Right renal cortex interstitium (tissue), 3 donors: ENCODE measurements at regions not wholly inside any gene's neighbourhood (a gene's known extent, or its start where the extent isn't known, plus 50 kb on each side); places are given as distances from the start of the nearest gene placed in this dataset.
A peak's percentile ranks its signal among the peaks of the same experiment; 100 is the strongest.

Experiments used
- DNase-seq, 3 donors: peaks; one replicate each; pipeline ENCODE4 v3.0.0-alpha.2; 2013; ENCODE audit warnings: low read depth in 3 of 3, low spot score in 2 of 3

DNA sequence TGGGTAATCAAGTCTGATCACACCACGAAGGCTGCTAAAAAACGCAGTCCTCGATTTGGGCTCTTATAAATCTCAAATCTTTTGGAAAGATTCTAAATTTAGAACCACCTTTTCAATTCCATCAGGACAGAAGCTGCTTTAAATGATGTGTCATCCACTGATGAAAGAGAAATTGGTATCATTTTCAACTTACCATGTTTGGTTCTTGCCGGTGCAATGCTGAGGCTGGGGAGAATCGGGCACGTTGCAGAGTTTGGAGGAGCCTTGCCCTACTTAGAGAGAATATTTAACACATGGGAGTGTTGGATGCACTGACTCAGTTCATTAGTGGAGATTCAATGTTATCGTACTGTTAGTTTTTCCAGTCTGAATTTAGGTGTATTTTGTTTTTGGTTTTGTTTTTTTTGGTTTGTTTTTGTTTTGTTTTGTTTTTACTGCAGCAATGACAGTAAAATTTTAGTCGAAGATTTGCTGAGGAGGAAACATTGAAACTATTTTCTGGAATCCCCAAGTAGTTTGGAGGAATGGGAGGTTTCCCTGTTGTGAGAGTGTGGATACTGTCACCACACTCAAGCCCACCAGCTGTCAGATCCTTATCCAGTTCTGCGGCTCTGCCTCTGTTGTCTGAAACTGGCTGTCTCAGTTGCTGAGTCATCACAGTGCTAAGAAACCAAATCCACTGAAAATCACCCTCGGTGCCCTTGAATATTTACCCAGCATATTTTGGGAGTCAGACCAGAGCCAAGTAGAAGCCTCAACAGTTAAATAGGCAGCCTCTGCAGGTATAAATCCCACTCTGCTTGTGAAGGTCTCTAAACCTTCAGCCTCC, 497.0 kb downstream of the BTBD3 start:
- DNase-seq = peak in 1 of 3 donors; percentile 13

DNA sequence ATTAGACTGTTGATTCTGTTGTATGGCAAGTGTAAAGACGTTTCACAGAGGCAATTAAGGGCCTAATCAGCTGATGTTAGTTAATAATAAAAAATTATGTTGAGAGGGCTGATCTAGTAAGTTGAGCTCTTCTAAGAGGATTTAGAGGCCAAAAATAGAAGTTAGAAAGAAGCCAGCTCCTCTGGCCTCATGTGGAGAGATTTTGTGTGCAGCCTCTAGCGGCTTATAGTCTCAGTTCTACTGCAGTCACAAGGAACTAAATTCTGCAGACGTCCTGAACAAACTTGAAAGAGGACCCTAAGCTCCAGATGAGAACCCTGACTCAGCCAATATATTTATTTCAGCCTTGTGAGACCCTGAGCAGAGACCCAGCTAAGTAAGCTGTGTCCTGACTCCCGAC, 498.6 kb downstream of the BTBD3 start:
- DNase-seq = no peak

DNA sequence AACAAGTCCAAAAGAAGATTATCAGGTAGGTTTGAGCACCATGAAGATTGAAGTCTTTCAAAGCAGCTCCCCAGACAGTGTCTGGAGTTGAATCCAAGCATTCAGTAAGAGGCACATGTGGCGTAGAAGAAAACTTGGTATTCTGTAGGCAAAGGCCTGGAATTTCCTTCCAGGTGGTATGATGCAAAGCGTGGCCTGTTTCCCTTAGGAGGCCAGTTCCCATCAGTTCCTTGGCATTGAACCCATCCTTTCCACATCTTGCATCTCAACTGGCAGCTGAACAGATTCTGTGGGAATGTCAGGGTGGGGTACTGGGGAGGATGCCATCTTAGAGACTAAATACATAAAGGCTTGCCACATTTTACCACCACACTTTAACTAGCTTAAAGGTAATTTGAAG, 516.0 kb downstream of the BTBD3 start:
- DNase-seq = no peak

DNA sequence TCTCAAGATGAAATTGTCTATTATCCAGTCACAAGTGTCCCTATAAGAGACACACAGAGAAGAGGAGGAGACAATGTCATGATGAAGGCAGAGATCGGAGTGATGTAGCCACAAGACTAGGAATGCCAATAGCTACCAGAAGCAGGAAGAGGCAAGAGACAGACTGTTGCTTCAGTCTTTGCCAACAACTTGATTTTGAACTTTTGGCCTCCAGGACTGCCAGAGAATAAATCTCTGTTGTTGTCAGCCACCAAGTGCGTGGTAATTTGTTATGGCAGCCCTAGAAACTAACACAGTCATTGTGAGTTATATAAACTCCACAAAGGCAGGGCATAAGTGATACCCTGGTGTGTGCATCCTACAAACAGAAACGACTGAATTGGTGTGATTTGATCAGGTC, 517.0 kb downstream of the BTBD3 start:
- DNase-seq = no peak

DNA sequence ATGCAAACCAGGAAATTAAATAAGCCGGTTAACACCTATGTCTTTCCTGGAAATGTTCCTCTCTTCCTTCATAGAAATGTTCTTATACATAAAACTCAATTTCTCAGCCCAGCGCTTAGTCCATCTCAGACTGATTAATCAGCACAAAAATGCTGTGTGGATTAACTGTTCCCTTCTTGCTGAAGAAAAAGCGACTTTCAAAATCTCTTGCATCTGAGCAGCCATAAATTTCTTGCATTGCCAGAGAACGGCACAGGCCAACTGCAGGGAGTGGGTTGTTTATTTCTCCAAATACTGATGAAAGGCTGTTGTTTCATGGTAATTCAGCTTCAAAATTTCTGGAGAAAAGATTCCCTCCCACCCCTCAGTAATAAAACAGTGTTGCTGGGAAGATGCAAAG, 517.6 kb downstream of the BTBD3 start:
- no peak for DNase-seq

DNA sequence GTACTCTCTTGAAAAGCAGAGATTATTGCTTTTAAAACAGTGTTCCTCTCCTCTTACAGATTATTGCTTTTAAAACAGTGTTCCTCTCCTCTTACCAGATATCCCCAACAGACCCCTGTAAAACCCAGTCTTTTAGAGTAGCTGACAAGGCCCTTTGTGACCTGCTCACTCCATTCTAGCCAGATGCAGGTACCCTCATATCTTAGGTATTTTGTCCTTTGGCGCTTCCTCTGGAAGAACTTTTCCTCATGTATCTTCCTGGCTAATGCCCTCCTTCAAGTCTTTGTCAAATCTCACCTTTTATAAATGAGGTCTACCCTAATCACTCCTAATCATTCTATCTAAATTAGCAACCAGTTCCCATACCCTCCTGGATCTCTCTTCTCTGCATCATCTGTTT, 536.0 kb downstream of the BTBD3 start:
- no peak for DNase-seq

DNA sequence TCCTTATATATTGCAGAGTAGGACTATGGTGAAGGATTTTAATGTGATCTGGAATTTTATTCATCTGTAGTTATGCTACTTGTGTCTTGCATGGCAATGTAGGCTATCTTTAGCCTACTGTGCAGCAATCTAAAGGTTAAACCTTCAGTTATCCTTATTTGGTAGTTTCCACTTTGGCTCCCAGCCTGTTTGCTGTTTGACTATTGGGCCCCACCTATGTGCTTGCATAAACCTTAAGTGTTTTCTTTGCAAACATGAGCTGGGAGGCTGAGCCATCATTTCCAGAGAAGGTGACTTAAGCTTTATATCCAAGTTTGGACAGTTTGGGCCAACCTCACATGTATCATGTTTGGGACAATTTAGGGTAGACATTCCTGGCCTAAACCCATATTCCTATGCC, 537.5 kb downstream of the BTBD3 start:
- no peak for DNase-seq

DNA sequence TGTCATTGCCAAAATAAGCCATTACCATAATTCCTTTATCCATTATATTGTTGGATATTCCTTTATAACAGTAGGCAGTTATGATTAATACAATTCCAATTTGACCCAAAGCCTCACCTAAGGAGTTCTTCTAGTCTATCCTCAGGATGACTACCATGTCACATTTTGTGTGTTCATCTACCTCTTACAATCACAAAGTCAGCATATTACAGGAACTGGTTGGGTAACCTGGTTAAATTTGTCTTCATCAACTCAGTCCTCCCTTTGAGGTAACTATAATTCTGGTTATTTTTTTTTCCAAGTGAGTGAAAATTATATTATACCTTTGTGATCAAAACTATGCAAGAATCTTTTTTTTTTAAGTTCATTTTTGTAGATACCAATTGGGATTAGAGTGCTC, 540.5 kb downstream of the BTBD3 start:
- DNase-seq = no peak

DNA sequence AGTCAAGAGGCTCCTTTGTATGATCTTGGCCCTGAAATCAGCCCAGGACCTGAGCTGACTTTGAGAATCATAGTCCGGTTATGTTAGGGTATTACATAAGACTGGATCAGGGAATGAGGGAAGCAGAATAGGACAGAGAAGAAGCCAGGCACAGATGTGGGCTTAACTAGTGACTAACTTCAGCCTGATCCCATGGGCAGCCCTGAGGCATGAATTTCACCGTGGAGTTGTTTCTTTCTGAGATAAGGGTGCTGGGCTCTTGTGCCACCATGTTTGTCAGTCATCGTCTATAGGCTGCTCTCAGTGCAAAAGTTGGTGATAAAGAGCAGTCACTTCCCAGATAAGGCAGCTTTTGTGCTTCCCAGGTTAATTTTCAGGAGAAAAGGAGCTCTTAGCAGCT, 544.7 kb upstream of the SPTLC3 start:
- DNase-seq = no peak

DNA sequence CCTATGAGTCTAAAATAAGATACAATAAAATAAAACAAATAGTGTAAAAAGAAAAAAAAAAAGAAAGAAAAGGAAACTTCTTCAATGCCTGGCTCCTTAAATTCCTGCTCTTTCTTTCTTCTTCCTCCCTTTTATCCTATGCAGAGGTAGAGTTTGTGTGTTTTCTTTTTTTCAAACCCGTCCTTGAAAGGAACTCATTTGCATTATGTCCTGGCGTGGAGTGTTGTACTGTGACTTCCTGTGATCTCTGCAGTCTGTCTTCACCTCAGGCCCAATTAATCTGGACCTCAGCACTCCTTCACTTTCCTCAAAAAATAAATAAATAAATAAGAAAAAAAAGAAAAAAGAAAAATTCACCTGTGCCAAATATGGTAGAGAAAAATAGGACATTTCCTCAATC, 541.9 kb upstream of the SPTLC3 start:
- DNase-seq = no peak

DNA sequence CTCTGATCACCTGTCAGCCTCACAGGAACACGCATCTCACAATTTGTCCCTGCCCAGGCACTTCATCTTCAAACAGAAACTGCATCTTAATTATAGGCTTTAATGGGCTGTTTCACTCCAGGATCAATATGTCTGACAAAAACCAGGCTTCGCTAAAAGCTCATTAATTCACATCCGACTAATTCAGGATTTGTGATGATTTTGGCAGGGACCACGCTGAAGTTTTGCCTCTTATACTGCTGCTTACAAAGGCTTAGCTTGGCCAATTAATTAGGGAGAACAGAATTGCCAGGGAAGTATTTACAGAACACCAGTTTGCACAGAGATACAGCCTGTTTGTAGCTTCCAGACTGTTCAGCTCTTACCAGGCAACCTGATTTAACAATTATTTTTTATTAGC, 541.0 kb upstream of the SPTLC3 start:
- no peak for DNase-seq

DNA sequence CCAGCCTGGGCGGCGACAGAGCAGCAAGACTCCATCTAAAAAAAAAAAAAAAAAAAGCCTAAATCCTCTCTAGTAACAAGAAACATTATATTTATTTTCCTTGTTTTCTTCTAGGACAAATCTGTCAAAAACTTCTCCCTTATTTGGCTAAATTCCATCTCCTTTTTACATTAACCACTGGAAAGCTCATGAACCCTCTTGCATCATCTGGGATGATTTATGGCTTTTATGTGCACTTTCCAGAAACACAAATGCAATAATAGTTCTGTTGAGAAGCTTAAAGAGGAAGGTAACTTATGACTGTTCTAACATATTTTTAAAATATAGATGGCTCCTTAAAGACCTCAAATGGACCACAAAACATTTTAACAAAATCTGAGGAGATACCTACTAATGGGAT, 526.1 kb upstream of the SPTLC3 start:
- DNase-seq = no peak

DNA sequence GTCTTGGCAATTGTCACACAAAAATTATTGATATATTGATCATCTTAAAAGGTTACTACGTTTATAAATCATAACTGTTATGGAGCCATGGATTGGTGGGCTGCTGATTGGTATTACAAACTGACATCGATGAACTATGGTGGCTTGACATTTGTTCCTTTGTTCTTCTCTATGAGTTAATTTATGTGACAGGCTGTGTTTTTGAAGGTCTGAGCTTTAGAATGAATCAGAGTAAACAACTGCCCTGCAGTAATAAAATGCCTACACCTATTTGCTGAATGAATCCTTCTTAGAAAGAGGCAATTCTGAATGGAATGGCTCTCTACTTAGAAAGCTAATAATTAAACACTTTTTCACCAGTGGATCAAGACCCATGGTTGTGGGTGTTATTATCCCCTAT, 506.3 kb upstream of the SPTLC3 start:
- no peak for DNase-seq

DNA sequence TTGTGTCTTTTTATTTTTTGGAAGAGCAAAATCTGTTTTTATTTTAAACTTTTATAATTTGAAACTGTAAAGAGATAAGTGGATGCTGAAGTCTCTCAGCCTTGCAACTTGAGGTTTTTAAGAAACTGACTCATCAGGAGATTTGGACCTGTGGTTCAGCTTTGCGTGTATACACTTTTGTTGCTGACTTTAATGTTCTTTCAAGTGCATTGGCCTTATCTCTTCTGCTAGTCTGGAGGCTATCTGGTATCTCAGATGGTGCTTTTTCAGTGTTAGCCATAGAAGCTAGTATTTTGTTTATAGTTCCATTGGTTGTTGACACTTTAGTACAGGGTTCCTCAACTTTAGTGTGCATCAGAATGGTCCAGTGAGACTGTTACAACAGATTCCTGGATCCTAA, 504.0 kb upstream of the SPTLC3 start:
- DNase-seq = no peak

DNA sequence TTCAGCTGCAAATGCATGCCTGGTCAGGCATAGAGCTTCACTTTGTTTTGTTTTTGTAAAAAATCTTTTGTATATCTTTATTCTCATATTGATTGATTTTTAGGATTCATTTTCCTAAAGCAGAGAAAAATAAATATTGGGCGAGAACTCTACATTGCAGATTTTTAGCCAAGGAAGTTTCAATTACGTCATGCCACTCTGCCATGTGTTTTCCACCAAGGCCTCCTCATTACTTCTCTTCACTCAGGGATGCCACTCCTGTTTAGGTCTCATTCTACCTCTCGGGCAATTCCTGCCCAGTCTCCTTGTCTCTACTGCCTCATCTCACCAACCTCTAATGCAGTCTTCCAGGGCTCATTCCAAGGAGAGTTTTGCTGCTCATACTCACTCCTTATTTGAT, 497.3 kb upstream of the SPTLC3 start:
- DNase-seq = no peak

DNA sequence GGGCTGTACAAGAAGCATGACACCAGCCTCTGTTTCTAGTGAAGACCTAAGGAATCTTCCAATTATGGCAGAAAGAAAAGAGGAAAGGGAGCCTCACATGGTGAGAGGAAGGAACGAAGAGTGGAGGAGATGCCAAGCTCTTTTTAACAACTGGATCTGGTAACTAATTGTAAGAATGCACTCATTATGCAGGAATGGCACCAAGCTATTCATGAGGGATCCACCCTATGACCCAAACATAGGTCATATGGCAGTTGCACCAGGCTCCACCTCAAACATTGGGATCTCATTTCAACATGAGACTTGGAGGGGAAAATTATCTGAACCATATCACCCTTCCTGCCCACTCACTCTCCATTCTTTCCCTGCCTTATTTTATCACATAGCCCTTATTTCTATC, 496.0 kb upstream of the SPTLC3 start:
- DNase-seq = no peak

DNA sequence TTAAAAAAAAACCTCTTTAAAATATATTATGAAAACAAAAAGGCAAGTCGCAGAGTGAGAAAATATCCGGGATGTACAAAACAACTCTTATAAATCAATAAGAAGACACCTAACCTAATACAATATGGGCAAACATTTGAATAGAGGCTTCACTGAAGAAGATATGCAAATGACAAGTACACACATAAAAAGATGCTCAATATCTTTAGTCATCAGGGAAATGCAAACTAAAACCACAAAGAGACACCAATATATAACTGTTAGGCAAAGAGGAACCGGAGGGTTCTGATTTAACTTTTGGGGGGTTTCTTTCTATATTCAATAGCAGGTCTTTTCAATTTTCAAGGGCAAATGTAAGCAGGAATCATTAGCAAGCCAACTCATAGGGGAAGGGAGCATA, 480.7 kb upstream of the SPTLC3 start:
- no peak for DNase-seq

DNA sequence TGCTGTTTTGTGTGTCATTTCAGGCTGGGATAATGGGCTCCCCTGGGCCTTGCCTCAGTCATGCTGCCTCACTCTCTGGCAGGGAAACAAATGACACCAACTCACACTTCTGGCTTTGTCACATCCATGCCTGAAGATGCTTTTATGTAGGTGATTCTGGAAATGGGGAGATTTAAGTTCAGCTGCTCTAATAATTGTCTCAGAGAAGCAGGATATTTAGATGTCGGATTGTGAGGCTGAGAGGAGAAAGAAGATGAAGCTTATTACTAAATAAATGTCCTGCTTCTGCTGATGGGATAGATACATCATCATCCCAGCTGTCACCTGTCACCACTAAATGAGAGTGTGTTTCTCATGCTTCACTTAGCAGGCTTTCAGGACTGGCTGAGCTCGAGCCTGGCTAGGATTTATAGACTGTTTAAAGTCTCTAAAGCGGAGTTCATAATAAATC, 480.2 kb upstream of the SPTLC3 start:
- no peak for DNase-seq

DNA sequence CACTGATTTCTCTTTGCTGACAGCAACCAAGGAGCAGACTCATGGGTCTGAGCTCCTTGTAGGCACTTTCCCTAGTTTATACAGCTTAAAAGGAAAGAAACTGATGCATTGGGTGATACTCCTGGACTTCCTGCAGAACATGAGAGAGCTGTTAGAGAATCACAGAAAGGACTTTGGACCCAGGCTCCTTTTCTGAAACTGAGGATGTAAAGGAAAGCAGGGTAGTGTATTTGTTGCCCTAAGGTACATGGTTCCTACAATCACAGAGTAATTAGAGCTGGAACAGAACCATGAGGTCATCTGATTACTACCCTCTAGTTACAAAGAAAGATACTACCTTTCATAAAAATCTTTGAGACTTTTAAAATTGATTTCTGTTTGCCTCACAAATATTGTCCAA, 477.1 kb upstream of the SPTLC3 start:
- DNase-seq = no peak

DNA sequence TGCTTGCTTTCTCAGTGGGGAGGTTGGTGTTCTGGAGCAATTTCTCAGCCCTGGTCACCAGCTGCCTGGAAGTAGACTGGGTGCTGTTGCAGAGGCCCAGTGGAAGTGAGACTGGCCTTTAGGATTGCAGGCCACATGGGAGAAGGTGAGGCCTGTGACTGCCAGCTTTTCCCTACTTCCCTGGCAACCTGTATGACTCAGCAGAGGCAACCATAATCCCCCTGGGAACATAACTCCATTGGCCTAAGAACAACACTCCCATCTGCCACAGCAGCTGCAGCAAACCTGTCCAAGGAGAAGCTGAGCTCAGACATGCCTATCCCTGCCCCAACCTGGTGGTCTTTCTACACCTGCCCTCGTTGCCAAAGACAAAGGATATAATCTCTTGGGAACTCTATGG, 473.5 kb upstream of the SPTLC3 start:
- no peak for DNase-seq

DNA sequence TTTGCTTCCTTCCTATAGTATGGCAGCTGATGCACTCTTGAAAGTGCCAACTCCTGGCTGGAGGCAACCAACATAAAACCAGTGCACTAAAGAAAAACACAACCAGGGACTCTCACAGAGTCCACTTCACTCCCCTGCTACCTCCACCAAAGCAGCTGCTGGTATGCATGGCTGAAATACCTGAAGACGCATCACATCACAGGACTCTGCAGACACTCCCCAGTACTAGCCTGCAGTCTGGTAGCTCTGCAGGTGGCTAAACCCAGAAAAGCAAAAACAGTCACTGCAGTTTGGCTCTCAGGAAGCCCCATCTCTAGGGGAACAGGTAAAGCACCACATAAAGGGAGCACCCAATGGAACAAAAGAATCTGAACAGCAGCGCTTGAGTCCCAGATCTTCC, 473.0 kb upstream of the SPTLC3 start:
- DNase-seq = no peak

DNA sequence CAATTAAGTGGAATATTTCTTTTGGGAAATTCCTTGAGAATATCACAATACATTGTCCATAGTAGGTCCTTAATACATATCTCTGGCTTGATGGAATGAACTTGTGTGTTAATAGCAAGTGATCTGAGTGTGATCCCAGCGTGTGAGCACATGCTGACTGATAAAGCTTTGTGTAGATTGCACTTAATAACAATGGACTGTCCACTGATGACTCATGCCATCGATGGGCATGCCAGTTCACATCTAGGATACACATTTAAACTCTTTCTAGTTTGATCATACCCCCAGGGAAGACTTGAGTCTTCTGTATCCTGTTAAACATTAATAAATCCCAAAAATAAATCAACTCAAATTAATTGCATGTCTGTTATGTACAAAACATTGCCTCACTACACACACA, 454.3 kb upstream of the SPTLC3 start:
- no peak for DNase-seq

DNA sequence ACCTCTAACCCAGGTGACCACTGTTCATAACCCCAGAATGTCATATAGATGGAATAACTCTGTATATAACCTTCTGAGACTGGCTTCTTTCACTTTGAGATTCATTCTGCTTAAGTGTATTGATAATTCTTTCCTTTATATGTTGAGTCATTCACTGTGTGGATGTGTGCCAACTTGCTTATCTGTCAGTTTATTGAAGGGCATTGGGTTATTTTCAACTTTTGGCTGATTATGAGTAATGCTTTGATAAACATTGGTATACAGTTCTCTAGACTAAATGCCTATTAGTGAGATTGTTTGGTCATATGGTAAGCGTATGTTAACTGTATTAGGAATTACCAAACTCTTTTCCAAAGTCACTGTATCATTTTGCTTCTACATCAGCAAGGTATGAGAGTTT, 453.4 kb upstream of the SPTLC3 start:
- no peak for DNase-seq
